Uterus (tissue), 2 donors: ENCODE measurements at regions not wholly inside any gene's neighbourhood (a gene's known extent, or its start where the extent isn't known, plus 50 kb on each side); places are given as distances from the start of the nearest gene placed in this dataset.

Experiments
- CTCF ChIP-seq, 4 experiments: fragments of 200-600 bp in 2 of 4; fragments of 450-650 bp in 2 of 4; sonication (generic) in 2 of 4; IDR thresholded peaks; one replicate each; pipeline ENCODE4 v1.5.1; 2016 to 2019; ENCODE audit warnings: antibody characterized with exemption in 4 of 4, mild to moderate bottlenecking in 2 of 4, moderate library complexity in 1 of 4
- POLR2A ChIP-seq, 2 donors: fragments of 450-650 bp; IDR thresholded peaks; one replicate each; pipeline ENCODE4 v1.6.1; 2016; ENCODE audit warnings: antibody characterized with exemption in 2 of 2, mild to moderate bottlenecking in 1 of 2, moderate library complexity in 1 of 2

- TF ChIP-seq CTCF (IDR thresholded peaks at IDR 0.05) (no peak), POLR2A (IDR thresholded peaks at IDR 0.05) (no peak)
Observed at GRCh38 chr6:129766959-129767728, 57.2 kb upstream of the ARHGAP18 start.
